ENCODE measurements at regions not wholly inside any gene's neighbourhood (a gene's known extent, or its start where the extent isn't known, plus 50 kb on each side); places are given as distances from the start of the nearest gene placed in this dataset.

- TF ChIP-seq REST (IDR thresholded peaks at IDR 0.05; ENCODE audit: low read depth, low read length): no peak
- no peak for TF ChIP-seq HCFC1 (IDR thresholded peaks at IDR 0.05; ENCODE audit: low read length)
These were observed 611.7 kb upstream of the CNTN5 start (continued) for GRCh38 chr11:98409069-98409468.

- no peaks in the 10 kb centered on the region for H3K9me3 ChIP-seq (replicated peaks; ENCODE audit: control insufficient read depth, insufficient read depth, low read length)
- BruUV-seq (replicated peaks): no TSS peak
- no peak overlapping the region for H3K4me2 ChIP-seq (ENCODE audit: control insufficient read depth, insufficient read depth)
- CTCF ChIA-PET: interaction anchor here (0.9 kb wide), 1 partner anchor 11 kb away, joined by 3 read pairs; no protein-coding TSS in a partner anchor
- H3K9ac ChIP-seq (ENCODE audit: control insufficient read depth, insufficient read depth, low read length): no peak overlapping the region
- RAD21 ChIA-PET (ENCODE audit: unreplicated experiment): no interaction called here
- FAIRE-seq (no peak), DNase-seq (ENCODE audit: low read depth, low spot score) (no peak), ATAC-seq (no peak)
- H3K27me3 ChIP-seq (replicated peaks in 1 of 2; ENCODE audit: control insufficient read depth in 2 of 2, insufficient read depth in 2 of 2, low read length in 1 of 2): no peaks in the 10 kb centered on the region
- H3K79me2 ChIP-seq (ENCODE audit: control insufficient read depth, insufficient read depth, low read length): no peaks in the 10 kb centered on the region
- H2AFZ ChIP-seq (ENCODE audit: control insufficient read depth, low read depth, low read length): no peak overlapping the region
- no peak overlapping the region for H3K27ac ChIP-seq (ENCODE audit: control insufficient read depth, insufficient read depth)
- intact Hi-C loops (cut with micrococcal nuclease; ENCODE audit: unreplicated experiment) (no loop called here), in situ Hi-C loops (cut with MboI) (no loop called here)
- WGBS (ENCODE audit: insufficient coverage, insufficient replicate concordance, low lambda C conversion rate, missing lambda C conversion rate): 31% methylated on average over 3 of the region's 3 CpGs
- POLR2A ChIA-PET: no interaction called here
- no peaks in the 10 kb centered on the region for H3K4me1 ChIP-seq (ENCODE audit: control insufficient read depth, insufficient read depth, low read length)
- H3K36me3 ChIP-seq (ENCODE audit: control insufficient read depth in 2 of 2, insufficient read depth in 2 of 2, low read length in 1 of 2): no peaks in the 10 kb centered on the region
- no peak overlapping the region for H3K4me3 ChIP-seq
- no peaks in the 10 kb centered on the region for H4K20me1 ChIP-seq (ENCODE audit: control insufficient read depth, insufficient read depth)
- SMC1A ChIA-PET (ENCODE audit: uncharacterized antibody, unreplicated experiment): no interaction called here
- TF ChIP-seq PRDM15 (CRISPR knock-in tag; IDR thresholded peaks at IDR 0.05) (no peak), RAD21 (IDR thresholded peaks at IDR 0.05; ENCODE audit: insufficient read depth, low read depth, low read length) (no peak), YBX1 (IDR thresholded peaks at IDR 0.05) (no peak), CREM (IDR thresholded peaks at IDR 0.05; ENCODE audit: low read depth) (no peak), DPF2 (IDR thresholded peaks at IDR 0.05) (no peak), SMAD5 (IDR thresholded peaks at IDR 0.05; ENCODE audit: low read depth) (no peak), ZNF207 (IDR thresholded peaks at IDR 0.05; ENCODE audit: borderline replicate concordance) (no peak), ZBED1 (IDR thresholded peaks at IDR 0.05; ENCODE audit: borderline replicate concordance) (no peak), ATF2 (IDR thresholded peaks at IDR 0.05; ENCODE audit: low read length) (no peak), USF2 (IDR thresholded peaks at IDR 0.05; ENCODE audit: borderline replicate concordance, low read depth, low read length) (no peak), USF1 (IDR thresholded peaks at IDR 0.05; ENCODE audit: borderline replicate concordance, extremely low read length, insufficient read depth, low read depth, low read length) (no peak), STAT1 (conservative IDR thresholded peaks at IDR 0.05) (no peak)
These were observed 609.0 kb upstream of the CNTN5 start for GRCh38 chr11:98411777-98412176.

Data from GM12878 (cell line).